ENCODE measurements at regions not wholly inside any gene's neighbourhood (a gene's known extent, or its start where the extent isn't known, plus 50 kb on each side); places are given as distances from the start of the nearest gene placed in this dataset.

DNA sequence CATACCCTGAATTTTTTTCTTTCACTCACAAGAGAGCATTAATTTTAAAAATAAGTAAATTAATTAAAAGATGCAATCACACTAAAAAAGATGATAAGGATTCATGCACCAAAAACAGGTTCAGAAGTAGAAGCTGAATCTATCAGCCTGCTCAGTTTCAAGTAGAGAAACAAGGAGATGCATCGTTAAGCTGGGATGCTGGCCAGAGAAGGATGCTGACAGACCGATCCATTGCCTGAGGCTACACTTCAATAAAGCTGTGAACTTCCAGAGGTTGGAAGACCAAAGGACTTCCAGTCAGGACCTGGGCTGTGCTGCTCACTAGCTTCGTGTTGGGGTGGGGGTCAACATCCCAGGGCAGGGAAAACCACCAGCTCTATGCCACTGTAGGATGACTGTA lies 457.7 kb downstream of the EFNA5 start:
- Histone ChIP-seq H3K36me3 (ENCODE audit: control insufficient read depth in 2 of 3, insufficient read depth in 3 of 3, low read length in 3 of 3) (no peaks in the 10 kb centered on the region), H3K27me3 (ENCODE audit: control insufficient read depth, insufficient read depth, low read length) (no peaks in the 10 kb centered on the region), H3K4me3 (ENCODE audit: low read length in 3 of 3) (no peak overlapping the region), H3K27ac (ENCODE audit: low read depth in 2 of 2, low read length in 2 of 2) (no peak overlapping the region), H3K4me1 (ENCODE audit: control insufficient read depth in 2 of 3, insufficient read depth in 2 of 3, low read depth in 1 of 3, low read length in 3 of 3) (no peaks in the 10 kb centered on the region), H3K9me3 (ENCODE audit: control insufficient read depth in 2 of 3, insufficient read depth in 1 of 3, low read length in 3 of 3) (no peaks in the 10 kb centered on the region), H3K9ac (ENCODE audit: low read length in 3 of 3) (no peak overlapping the region)
- DNase-seq (no peak), FAIRE-seq (no peak)
- TF ChIP-seq, protein P1, sequence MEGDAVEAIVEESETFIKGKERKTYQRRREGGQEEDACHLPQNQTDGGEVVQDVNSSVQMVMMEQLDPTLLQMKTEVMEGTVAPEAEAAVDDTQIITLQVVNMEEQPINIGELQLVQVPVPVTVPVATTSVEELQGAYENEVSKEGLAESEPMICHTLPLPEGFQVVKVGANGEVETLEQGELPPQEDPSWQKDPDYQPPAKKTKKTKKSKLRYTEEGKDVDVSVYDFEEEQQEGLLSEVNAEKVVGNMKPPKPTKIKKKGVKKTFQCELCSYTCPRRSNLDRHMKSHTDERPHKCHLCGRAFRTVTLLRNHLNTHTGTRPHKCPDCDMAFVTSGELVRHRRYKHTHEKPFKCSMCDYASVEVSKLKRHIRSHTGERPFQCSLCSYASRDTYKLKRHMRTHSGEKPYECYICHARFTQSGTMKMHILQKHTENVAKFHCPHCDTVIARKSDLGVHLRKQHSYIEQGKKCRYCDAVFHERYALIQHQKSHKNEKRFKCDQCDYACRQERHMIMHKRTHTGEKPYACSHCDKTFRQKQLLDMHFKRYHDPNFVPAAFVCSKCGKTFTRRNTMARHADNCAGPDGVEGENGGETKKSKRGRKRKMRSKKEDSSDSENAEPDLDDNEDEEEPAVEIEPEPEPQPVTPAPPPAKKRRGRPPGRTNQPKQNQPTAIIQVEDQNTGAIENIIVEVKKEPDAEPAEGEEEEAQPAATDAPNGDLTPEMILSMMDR (IDR thresholded peaks at IDR 0.05; ENCODE audit: borderline replicate concordance, extremely low read depth, insufficient read depth), result no peak
- intact Hi-C loops (cut with DNase I), result no loop called here

GRCh38 chr5:107211630-107212029 lies 459.1 kb downstream of the EFNA5 start:
- Histone ChIP-seq H3K36me3 (ENCODE audit: control insufficient read depth in 2 of 3, insufficient read depth in 3 of 3, low read length in 3 of 3) (no peaks in the 10 kb centered on the region), H3K9ac (ENCODE audit: low read length in 3 of 3) (no peak overlapping the region), H3K27ac (ENCODE audit: low read depth in 2 of 2, low read length in 2 of 2) (no peak overlapping the region), H3K4me3 (ENCODE audit: low read length in 3 of 3) (no peak overlapping the region), H3K9me3 (ENCODE audit: control insufficient read depth in 2 of 3, insufficient read depth in 1 of 3, low read length in 3 of 3) (no peaks in the 10 kb centered on the region), H3K27me3 (ENCODE audit: control insufficient read depth, insufficient read depth, low read length) (no peaks in the 10 kb centered on the region), H3K4me1 (ENCODE audit: control insufficient read depth in 2 of 3, insufficient read depth in 2 of 3, low read depth in 1 of 3, low read length in 3 of 3) (no peaks in the 10 kb centered on the region)
- DNase-seq (no peak), FAIRE-seq (no peak)
- TF ChIP-seq, protein P1 (IDR thresholded peaks at IDR 0.05; ENCODE audit: borderline replicate concordance, extremely low read depth, insufficient read depth), result no peak
- intact Hi-C loops (cut with DNase I), result no loop called here

GRCh38 chr5:107208867-107209266 lies 461.9 kb downstream of the EFNA5 start:
- no peaks in the 10 kb centered on the region for H3K27me3 ChIP-seq (ENCODE audit: control insufficient read depth, insufficient read depth, low read length)
- TF ChIP-seq, protein P1 (IDR thresholded peaks at IDR 0.05; ENCODE audit: borderline replicate concordance, extremely low read depth, insufficient read depth), result no peak
- no peaks in the 10 kb centered on the region for H3K4me1 ChIP-seq (ENCODE audit: control insufficient read depth in 2 of 3, insufficient read depth in 2 of 3, low read depth in 1 of 3, low read length in 3 of 3)
- H3K27ac ChIP-seq (ENCODE audit: low read depth in 2 of 2, low read length in 2 of 2), result no peak overlapping the region
- intact Hi-C loops (cut with DNase I), result no loop called here
- H3K9me3 ChIP-seq (ENCODE audit: control insufficient read depth in 2 of 3, insufficient read depth in 1 of 3, low read length in 3 of 3), result no peaks in the 10 kb centered on the region
- no peak for FAIRE-seq
- no peak overlapping the region for H3K9ac ChIP-seq (ENCODE audit: low read length in 3 of 3)
- DNase-seq, result no peak
- H3K36me3 ChIP-seq (ENCODE audit: control insufficient read depth in 2 of 3, insufficient read depth in 3 of 3, low read length in 3 of 3), result no peaks in the 10 kb centered on the region
- H3K4me3 ChIP-seq (ENCODE audit: low read length in 3 of 3), result no peak overlapping the region

DNA sequence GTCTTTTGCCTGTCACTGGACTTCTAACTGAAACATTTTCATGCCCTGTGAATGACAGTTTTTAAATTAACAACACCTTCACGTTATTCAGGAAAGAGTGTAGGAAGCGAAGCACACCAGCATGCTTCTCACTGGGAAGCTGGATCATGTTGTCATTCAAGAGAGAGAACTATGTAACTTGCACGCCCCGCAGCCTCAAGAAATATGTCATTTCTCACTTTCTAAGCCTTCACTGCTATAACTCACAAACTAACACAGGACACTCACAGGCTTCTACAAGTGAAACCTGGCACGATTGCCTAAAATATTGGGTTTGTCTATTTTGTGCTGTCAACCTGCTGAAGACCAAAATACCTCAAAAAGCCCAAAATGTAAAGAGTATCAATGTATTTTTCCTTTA lies 466.3 kb downstream of the EFNA5 start:
- TF ChIP-seq, protein P1 (IDR thresholded peaks at IDR 0.05; ENCODE audit: borderline replicate concordance, extremely low read depth, insufficient read depth), result no peak
- H3K27ac ChIP-seq (ENCODE audit: low read depth in 2 of 2, low read length in 2 of 2), result no peak overlapping the region
- no peaks in the 10 kb centered on the region for H3K36me3 ChIP-seq (ENCODE audit: control insufficient read depth in 2 of 3, insufficient read depth in 3 of 3, low read length in 3 of 3)
- no peak for FAIRE-seq
- H3K4me1 ChIP-seq (ENCODE audit: control insufficient read depth in 2 of 3, insufficient read depth in 2 of 3, low read depth in 1 of 3, low read length in 3 of 3), result no peaks in the 10 kb centered on the region
- no peak overlapping the region for H3K4me3 ChIP-seq (ENCODE audit: low read length in 3 of 3)
- no peak for DNase-seq
- intact Hi-C loops (cut with DNase I), result no loop called here
- H3K27me3 ChIP-seq (ENCODE audit: control insufficient read depth, insufficient read depth, low read length), result no peaks in the 10 kb centered on the region
- H3K9ac ChIP-seq (ENCODE audit: low read length in 3 of 3), result no peak overlapping the region
- no peaks in the 10 kb centered on the region for H3K9me3 ChIP-seq (ENCODE audit: control insufficient read depth in 2 of 3, insufficient read depth in 1 of 3, low read length in 3 of 3)
